GM12878 (cell line): ENCODE measurements at regions not wholly inside any gene's neighbourhood (a gene's known extent, or its start where the extent isn't known, plus 50 kb on each side); places are given as distances from the start of the nearest gene placed in this dataset.

Experiments used
- NBN ChIP-seq: fragments of 450-650 bp; IDR thresholded peaks from 2 replicates; pipeline ENCODE4 v1.6.1; 2016
- NRF1 ChIP-seq: conservative IDR thresholded peaks from 2 replicates; pipeline ENCODE4 v1.6.1; 2011; ENCODE audit warnings: mild to moderate bottlenecking, low read depth, low read length, improper control_type of control experiment
- TF ChIP-seq, protein P1 (sequence below), 3 experiments: IDR thresholded peaks in 2 of 3; conservative IDR thresholded peaks in 1 of 3; 2 replicates each; pipeline ENCODE4 v1.5.1; 2011; ENCODE audit warnings: low read depth in 3 of 3, low read length in 3 of 3, mild to moderate bottlenecking in 3 of 3, control low read depth in 2 of 3, moderate library complexity in 2 of 3, inconsistent platforms in 1 of 3, mixed read lengths in 1 of 3; ENCODE audit not compliant: control insufficient read depth in 2 of 3, insufficient read depth in 1 of 3; ENCODE audit errors: extremely low read depth in 1 of 3
- TF ChIP-seq, protein P2 (sequence below): IDR thresholded peaks from 2 replicates; pipeline ENCODE4 v1.6.1; 2012; ENCODE audit warnings: low read length, inconsistent platforms
- TF ChIP-seq, protein P3 (sequence below): IDR thresholded peaks from 2 replicates; pipeline ENCODE4 v1.6.1; 2011; ENCODE audit warnings: borderline replicate concordance, low read depth, mild to moderate bottlenecking, moderate library complexity, mixed read lengths, low read length; ENCODE audit not compliant: insufficient read depth; ENCODE audit errors: extremely low read length

DNA sequence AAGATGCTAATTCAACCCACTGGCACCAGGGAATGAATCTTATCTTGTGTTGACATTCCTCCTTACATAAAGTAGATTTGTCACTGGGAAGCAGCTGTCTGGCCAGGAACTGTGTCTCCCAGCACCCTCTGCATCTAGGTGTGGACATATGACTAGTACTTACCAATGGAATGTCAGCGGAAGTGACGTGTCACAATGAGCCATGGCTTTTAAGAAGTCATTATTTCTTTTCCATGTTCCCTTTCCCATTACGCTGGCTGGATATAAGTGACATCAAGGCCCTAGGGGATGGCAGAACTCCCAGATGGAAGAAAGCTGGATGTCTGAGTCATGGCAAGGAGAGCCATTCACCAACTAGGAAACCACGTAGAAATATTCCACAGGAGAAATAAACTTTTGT, 84.7 kb upstream of the MAST4 start:
- TF ChIP-seq NRF1 (no peak), NBN (no peak)
- TF ChIP-seq, protein P1, sequence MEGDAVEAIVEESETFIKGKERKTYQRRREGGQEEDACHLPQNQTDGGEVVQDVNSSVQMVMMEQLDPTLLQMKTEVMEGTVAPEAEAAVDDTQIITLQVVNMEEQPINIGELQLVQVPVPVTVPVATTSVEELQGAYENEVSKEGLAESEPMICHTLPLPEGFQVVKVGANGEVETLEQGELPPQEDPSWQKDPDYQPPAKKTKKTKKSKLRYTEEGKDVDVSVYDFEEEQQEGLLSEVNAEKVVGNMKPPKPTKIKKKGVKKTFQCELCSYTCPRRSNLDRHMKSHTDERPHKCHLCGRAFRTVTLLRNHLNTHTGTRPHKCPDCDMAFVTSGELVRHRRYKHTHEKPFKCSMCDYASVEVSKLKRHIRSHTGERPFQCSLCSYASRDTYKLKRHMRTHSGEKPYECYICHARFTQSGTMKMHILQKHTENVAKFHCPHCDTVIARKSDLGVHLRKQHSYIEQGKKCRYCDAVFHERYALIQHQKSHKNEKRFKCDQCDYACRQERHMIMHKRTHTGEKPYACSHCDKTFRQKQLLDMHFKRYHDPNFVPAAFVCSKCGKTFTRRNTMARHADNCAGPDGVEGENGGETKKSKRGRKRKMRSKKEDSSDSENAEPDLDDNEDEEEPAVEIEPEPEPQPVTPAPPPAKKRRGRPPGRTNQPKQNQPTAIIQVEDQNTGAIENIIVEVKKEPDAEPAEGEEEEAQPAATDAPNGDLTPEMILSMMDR (IDR thresholded peaks at IDR 0.05 in 2 of 3, conservative IDR thresholded peaks at IDR 0.05 in 1 of 3; ENCODE audit: control insufficient read depth in 2 of 3, extremely low read depth in 1 of 3, insufficient read depth in 1 of 3, low read depth in 3 of 3, low read length in 3 of 3), result no peak
- TF ChIP-seq, protein P2, sequence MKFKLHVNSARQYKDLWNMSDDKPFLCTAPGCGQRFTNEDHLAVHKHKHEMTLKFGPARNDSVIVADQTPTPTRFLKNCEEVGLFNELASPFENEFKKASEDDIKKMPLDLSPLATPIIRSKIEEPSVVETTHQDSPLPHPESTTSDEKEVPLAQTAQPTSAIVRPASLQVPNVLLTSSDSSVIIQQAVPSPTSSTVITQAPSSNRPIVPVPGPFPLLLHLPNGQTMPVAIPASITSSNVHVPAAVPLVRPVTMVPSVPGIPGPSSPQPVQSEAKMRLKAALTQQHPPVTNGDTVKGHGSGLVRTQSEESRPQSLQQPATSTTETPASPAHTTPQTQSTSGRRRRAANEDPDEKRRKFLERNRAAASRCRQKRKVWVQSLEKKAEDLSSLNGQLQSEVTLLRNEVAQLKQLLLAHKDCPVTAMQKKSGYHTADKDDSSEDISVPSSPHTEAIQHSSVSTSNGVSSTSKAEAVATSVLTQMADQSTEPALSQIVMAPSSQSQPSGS, result no peak
- TF ChIP-seq, protein P3, sequence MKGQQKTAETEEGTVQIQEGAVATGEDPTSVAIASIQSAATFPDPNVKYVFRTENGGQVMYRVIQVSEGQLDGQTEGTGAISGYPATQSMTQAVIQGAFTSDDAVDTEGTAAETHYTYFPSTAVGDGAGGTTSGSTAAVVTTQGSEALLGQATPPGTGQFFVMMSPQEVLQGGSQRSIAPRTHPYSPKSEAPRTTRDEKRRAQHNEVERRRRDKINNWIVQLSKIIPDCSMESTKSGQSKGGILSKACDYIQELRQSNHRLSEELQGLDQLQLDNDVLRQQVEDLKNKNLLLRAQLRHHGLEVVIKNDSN, result no peak
